ENCODE measurements at regions not wholly inside any gene's neighbourhood (a gene's known extent, or its start where the extent isn't known, plus 50 kb on each side); places are given as distances from the start of the nearest gene placed in this dataset.

DNA sequence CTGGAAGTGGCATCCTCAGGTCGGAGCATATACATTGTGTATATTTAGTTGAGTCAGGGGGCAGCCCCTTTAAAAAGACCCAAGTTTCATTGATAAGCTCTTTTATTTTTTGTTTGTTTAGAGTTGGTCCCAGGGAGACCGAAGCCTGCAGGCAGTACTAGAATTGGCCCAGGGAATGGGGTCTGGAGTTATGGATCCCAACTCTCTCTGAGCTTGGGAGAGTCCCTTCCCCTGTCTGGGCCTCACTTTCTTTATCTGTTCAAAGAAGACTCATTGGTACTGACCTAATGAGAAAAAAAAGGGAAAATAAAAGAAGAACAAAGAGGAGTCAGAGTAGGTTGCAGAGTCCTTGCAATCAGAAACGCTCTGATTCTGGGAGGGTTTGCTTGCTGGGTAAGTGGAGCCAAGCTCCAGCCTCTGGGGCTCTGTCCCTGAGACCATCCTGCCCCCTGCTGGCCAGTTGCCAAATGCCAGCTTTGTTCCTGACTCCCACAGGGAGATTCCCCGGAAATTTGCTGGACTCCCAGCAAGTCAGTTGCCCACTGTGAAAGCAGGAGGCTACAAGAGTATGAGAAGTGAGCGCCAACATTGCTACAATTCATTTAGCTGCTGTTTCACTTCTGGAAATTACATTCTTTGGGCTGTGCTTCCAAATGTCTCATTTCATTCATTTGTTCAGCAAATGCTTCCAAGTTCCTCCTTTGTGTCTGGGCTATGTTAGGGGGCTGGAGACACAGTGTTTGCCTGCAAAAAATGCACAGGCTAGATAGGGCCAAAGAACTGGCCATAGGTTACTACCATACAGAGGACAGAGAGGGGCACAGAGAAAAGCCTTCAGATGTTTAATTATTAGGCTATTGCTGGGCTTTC lies 156.2 kb downstream of the MELK start:
- no peaks in the 10 kb centered on the region for H3K27me3 ChIP-seq
- H3K36me3 ChIP-seq = no peaks in the 10 kb centered on the region
- no peaks in the 10 kb centered on the region for H3K4me1 ChIP-seq
- H3K27ac ChIP-seq = no peak overlapping the region
- TF ChIP-seq, protein P1, sequence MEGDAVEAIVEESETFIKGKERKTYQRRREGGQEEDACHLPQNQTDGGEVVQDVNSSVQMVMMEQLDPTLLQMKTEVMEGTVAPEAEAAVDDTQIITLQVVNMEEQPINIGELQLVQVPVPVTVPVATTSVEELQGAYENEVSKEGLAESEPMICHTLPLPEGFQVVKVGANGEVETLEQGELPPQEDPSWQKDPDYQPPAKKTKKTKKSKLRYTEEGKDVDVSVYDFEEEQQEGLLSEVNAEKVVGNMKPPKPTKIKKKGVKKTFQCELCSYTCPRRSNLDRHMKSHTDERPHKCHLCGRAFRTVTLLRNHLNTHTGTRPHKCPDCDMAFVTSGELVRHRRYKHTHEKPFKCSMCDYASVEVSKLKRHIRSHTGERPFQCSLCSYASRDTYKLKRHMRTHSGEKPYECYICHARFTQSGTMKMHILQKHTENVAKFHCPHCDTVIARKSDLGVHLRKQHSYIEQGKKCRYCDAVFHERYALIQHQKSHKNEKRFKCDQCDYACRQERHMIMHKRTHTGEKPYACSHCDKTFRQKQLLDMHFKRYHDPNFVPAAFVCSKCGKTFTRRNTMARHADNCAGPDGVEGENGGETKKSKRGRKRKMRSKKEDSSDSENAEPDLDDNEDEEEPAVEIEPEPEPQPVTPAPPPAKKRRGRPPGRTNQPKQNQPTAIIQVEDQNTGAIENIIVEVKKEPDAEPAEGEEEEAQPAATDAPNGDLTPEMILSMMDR (IDR thresholded peaks at IDR 0.05) = peak; percentile 8 to 52 (median 48)
- TF ChIP-seq POLR2A (IDR thresholded peaks at IDR 0.05) = no peak
- DNase-seq = no peak
- 44 to 61% methylated on average over 4 to 5 of the region's 5 CpGs for WGBS, 2 donors
- no peaks in the 10 kb centered on the region for H3K9me3 ChIP-seq
- H3K4me3 ChIP-seq = no peak overlapping the region
- intact Hi-C loops (cut with DNase I) = no loop called here

- TF ChIP-seq, protein P1 (IDR thresholded peaks at IDR 0.05) = no peak
- no peak for TF ChIP-seq POLR2A (IDR thresholded peaks at IDR 0.05)
- no peak for DNase-seq
- Histone ChIP-seq H3K27me3 (no peaks in the 10 kb centered on the region), H3K4me1 (no peaks in the 10 kb centered on the region), H3K9me3 (no peaks in the 10 kb centered on the region), H3K36me3 (no peaks in the 10 kb centered on the region), H3K4me3 (no peak overlapping the region), H3K27ac (no peak overlapping the region)
- intact Hi-C loops (cut with DNase I) = no loop called here
- 71 to 81% methylated on average over 2 of the region's 2 CpGs for WGBS, 2 donors
These were observed 157.2 kb downstream of the MELK start for GRCh38 chr9:36729906-36730305.

GRCh38 chr9:36730414-36730813 lies 157.7 kb downstream of the MELK start:
- Histone ChIP-seq H3K4me3 (no peak overlapping the region), H3K36me3 (no peaks in the 10 kb centered on the region), H3K27me3 (no peaks in the 10 kb centered on the region), H3K4me1 (no peaks in the 10 kb centered on the region), H3K9me3 (no peaks in the 10 kb centered on the region), H3K27ac (no peak overlapping the region)
- no peak for DNase-seq
- intact Hi-C loops (cut with DNase I) = no loop called here
- TF ChIP-seq, protein P1 (IDR thresholded peaks at IDR 0.05) = no peak
- 67 to 81% methylated on average over 1 to 5 of the region's 5 CpGs for WGBS, 2 donors

GRCh38 chr9:36731068-36731956 lies 158.6 kb downstream of the MELK start:
- H3K27ac ChIP-seq = no peak overlapping the region
- no peaks in the 10 kb centered on the region for H3K4me1 ChIP-seq
- TF ChIP-seq, protein P1 (IDR thresholded peaks at IDR 0.05) = no peak
- no peak for TF ChIP-seq POLR2A (IDR thresholded peaks at IDR 0.05)
- peaks cover 0 to 8% (median 0%) of the 10 kb centered on the region in 4 donors for H3K27me3 ChIP-seq
- WGBS, 2 donors = 55 to 62% methylated on average over 7 of the region's 10 CpGs
- H3K9me3 ChIP-seq = no peaks in the 10 kb centered on the region
- H3K4me3 ChIP-seq = no peak overlapping the region
- H3K36me3 ChIP-seq = no peaks in the 10 kb centered on the region
- intact Hi-C loops (cut with DNase I) = no loop called here
- no peak for DNase-seq

DNA sequence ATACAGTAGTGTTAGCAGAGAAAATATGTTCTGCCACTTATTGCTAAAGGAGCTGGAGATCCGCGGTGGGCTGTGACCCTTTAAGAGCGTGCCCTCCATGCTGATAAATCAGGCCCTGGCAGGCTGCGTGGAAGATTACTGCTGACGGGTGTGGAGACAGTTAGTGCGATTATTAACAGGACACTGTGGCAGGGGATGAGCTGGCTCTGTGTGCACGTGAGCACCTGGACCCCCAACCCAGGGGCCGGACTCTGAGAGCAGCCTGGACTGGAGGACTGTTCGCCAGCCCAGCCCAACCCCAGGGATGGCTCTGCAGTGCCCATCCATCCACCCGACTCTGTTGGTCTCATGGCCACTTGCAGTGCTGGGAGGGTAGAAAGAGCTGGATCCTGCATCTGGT lies 162.0 kb downstream of the MELK start:
- peaks cover 0 to 36% (median 0%) of the 10 kb centered on the region in 4 donors for H3K27me3 ChIP-seq
- peaks cover 0 to 5% (median 0%) of the 10 kb centered on the region in 3 donors for H3K4me1 ChIP-seq
- no peak for DNase-seq
- TF ChIP-seq, protein P1 (IDR thresholded peaks at IDR 0.05) = no peak
- no peak for TF ChIP-seq POLR2A (IDR thresholded peaks at IDR 0.05)
- WGBS, 2 donors = 52 to 69% methylated on average over 6 to 8 of the region's 10 CpGs
- no peaks in the 10 kb centered on the region for H3K9me3 ChIP-seq
- H3K36me3 ChIP-seq = no peaks in the 10 kb centered on the region
- H3K27ac ChIP-seq = no peak overlapping the region
- H3K4me3 ChIP-seq = no peak overlapping the region
- intact Hi-C loops (cut with DNase I) = no loop called here

Data from esophagus squamous epithelium (tissue), 5 donors.